HCT116 (cell line): ENCODE measurements at regions not wholly inside any gene's neighbourhood (a gene's known extent, or its start where the extent isn't known, plus 50 kb on each side); places are given as distances from the start of the nearest gene placed in this dataset.

Source experiments
- ATAC-seq: fragments of 200-7000 bp; cut with Tn5 transposase; 2 replicates; pipeline ENCODE4 v1.9.1; 2020; ENCODE audit warnings: mild to moderate bottlenecking, moderate library complexity
- BruUV-seq: library from RNA; stranded (reverse); fragments of 400-500 nt; replicated peaks from 2 replicates; lab custom pipeline; 2021; lab: Mats Ljungman, UMichigan
- CTCF ChIA-PET: fragments of 300-600 bp; sonication (Branson Sonifier 250); formaldehyde crosslinking; loops from one replicate; lab custom pipeline; 2021; ENCODE audit warnings: antibody characterized with exemption; lab: Charles Lee
- POLR2A ChIA-PET: fragments of 300-600, 350-600 bp; sonication (Branson Sonifier 250); formaldehyde crosslinking; loops from one replicate; lab custom pipeline; 2021; ENCODE audit warnings: antibody characterized with exemption; lab: Charles Lee
- RAD21 ChIA-PET, 2 experiments: fragments of 300-600 bp; sonication (Branson Sonifier 250); formaldehyde crosslinking; loops; one replicate each; lab custom pipeline; 2023; ENCODE audit warnings: low total read pairs in 2 of 2; ENCODE audit not compliant: uncharacterized antibody in 2 of 2, unreplicated experiment in 2 of 2, low non-redundant PET in 1 of 2; lab: Charles Lee
- DNase-seq: peaks from one replicate; pipeline ENCODE4 v3.0.0-alpha.2; 2010; ENCODE audit warnings: low read depth, low spot score
- H2AFZ ChIP-seq: fragments of 200-600 bp; shearing (Covaris generic), sonication (generic); 2 replicates; pipeline ENCODE4 v1.6.1; 2017; ENCODE audit warnings: low read depth, mixed run types, mixed read lengths, antibody characterized with exemption, low read length; ENCODE audit not compliant: poor library complexity, severe bottlenecking
- H3K27ac ChIP-seq: 2 replicates; pipeline ENCODE4 v1.5.1; 2012; ENCODE audit warnings: low read depth, low read length
- H3K27me3 ChIP-seq: fragments of 200-600 bp; sonication (generic); 2 replicates; pipeline ENCODE4 v1.6.1; 2016; ENCODE audit warnings: mixed run types, low read length, mixed read lengths; ENCODE audit not compliant: insufficient read depth
- H3K36me3 ChIP-seq, 2 experiments: fragments of 200-500 bp in 1 of 2; fragments of 200-600 bp in 1 of 2; sonication (Bioruptor generic) in 1 of 2; sonication (generic) in 1 of 2; 2 replicates each; pipeline versions ENCODE4 v1.5.1 to v1.6.1; 2014 to 2016; ENCODE audit warnings: low read length in 2 of 2, inconsistent platforms in 1 of 2, mixed read lengths in 1 of 2, mixed run types in 1 of 2; ENCODE audit not compliant: insufficient read depth in 2 of 2, control insufficient read depth in 1 of 2
- H3K4me1 ChIP-seq, 2 experiments: fragments of 200-600 bp in 1 of 2; sonication (generic) in 1 of 2; 2 replicates each; pipeline versions ENCODE4 v1.5.1 to v1.6.1; 2012 to 2017; ENCODE audit warnings: low read length in 2 of 2, inconsistent platforms in 1 of 2, mild to moderate bottlenecking in 1 of 2, mixed read lengths in 1 of 2, mixed run types in 1 of 2, moderate library complexity in 1 of 2; ENCODE audit not compliant: insufficient read depth in 2 of 2, control insufficient read depth in 1 of 2
- H3K4me2 ChIP-seq: fragments of 200-600 bp; sonication (generic); 2 replicates; pipeline ENCODE4 v1.6.1; 2017; ENCODE audit warnings: mixed run types, low read length, mixed read lengths
- H3K4me3 ChIP-seq, 2 experiments: fragments of 200-600 bp in 1 of 2; sonication (generic) in 1 of 2; replicated peaks in 1 of 2; 2 replicates each; pipeline ENCODE4 v1.5.1; 2011 to 2016; ENCODE audit warnings: low read length in 2 of 2, control low read depth in 1 of 2, low read depth in 1 of 2, mild to moderate bottlenecking in 1 of 2, mixed read lengths in 1 of 2, mixed run types in 1 of 2
- H3K79me2 ChIP-seq: fragments of 200-600 bp; sonication (generic); 2 replicates; pipeline ENCODE4 v1.6.1; 2017; ENCODE audit warnings: mild to moderate bottlenecking, mixed run types, low read length, moderate library complexity, mixed read lengths; ENCODE audit not compliant: insufficient read depth
- H3K9ac ChIP-seq: fragments of 200-600 bp; sonication (generic); 2 replicates; pipeline ENCODE4 v1.6.1; 2016; ENCODE audit warnings: low read length, mixed read lengths
- H3K9me2 ChIP-seq: fragments of 200-600 bp; sonication (generic), shearing (Covaris generic); 2 replicates; pipeline ENCODE4 v1.6.1; 2017; ENCODE audit warnings: mixed run types, mild to moderate bottlenecking, moderate library complexity; ENCODE audit not compliant: insufficient read depth
- H3K9me3 ChIP-seq, 2 experiments: fragments of 200-500 bp in 1 of 2; fragments of 200-600 bp in 1 of 2; sonication (Bioruptor generic) in 1 of 2; sonication (generic) in 1 of 2; 2 replicates each; pipeline ENCODE4 v1.6.1; 2014 to 2017; ENCODE audit warnings: low read length in 2 of 2, mixed read lengths in 2 of 2, inconsistent platforms in 1 of 2, low read depth in 1 of 2, mild to moderate bottlenecking in 1 of 2, mixed run types in 1 of 2, moderate library complexity in 1 of 2; ENCODE audit not compliant: control insufficient read depth in 1 of 2, insufficient read depth in 1 of 2
- H4K20me1 ChIP-seq: fragments of 200-600 bp; sonication (generic), shearing (Covaris generic); 2 replicates; pipeline ENCODE4 v1.6.1; 2017; ENCODE audit warnings: mixed run types, mild to moderate bottlenecking, moderate library complexity; ENCODE audit not compliant: insufficient read depth
- CBX3 ChIP-seq: IDR thresholded peaks from 2 replicates; pipeline ENCODE4 v1.6.1; 2012; ENCODE audit warnings: low read depth
- CEBPB ChIP-seq: IDR thresholded peaks from 2 replicates; pipeline ENCODE4 v1.6.1; 2012; ENCODE audit warnings: low read depth
- EGR1 ChIP-seq: IDR thresholded peaks from 2 replicates; pipeline ENCODE4 v1.6.1; 2012; ENCODE audit warnings: low read depth
- ELF1 ChIP-seq: IDR thresholded peaks from 2 replicates; pipeline ENCODE4 v1.6.1; 2012; ENCODE audit warnings: low read depth, borderline replicate concordance
- EZH2 ChIP-seq: fragments of 200-600 bp; sonication (generic); IDR thresholded peaks from 2 replicates; pipeline ENCODE4 v1.6.1; 2017; ENCODE audit warnings: antibody characterized with exemption, mixed run types
- EZH2phosphoT487 ChIP-seq: fragments of 200-600 bp; IDR thresholded peaks from 2 replicates; pipeline ENCODE4 v1.6.1; 2018; ENCODE audit warnings: antibody characterized with exemption, borderline replicate concordance
- FOSL1 ChIP-seq: IDR thresholded peaks from 2 replicates; pipeline ENCODE4 v1.6.1; 2012; ENCODE audit warnings: low read depth
- JUND ChIP-seq: IDR thresholded peaks from 2 replicates; pipeline ENCODE4 v1.6.1; 2012
- POLR2A ChIP-seq: IDR thresholded peaks from 2 replicates; pipeline ENCODE4 v1.7.0; 2011; ENCODE audit warnings: borderline replicate concordance; ENCODE audit not compliant: insufficient read depth, insufficient read length; ENCODE audit errors: extremely low read depth
- POLR2AphosphoS5 ChIP-seq: IDR thresholded peaks from 2 replicates; pipeline ENCODE4 v1.6.1; 2011; ENCODE audit warnings: mild to moderate bottlenecking, low read depth, low read length, moderate library complexity
- SIN3A ChIP-seq: IDR thresholded peaks from 2 replicates; pipeline ENCODE4 v1.6.1; 2012; ENCODE audit warnings: low read depth
- SRF ChIP-seq: IDR thresholded peaks from 2 replicates; pipeline ENCODE4 v1.6.1; 2012; ENCODE audit warnings: low read depth
- TCF7L2 ChIP-seq: IDR thresholded peaks from 2 replicates; pipeline ENCODE4 v1.7.0; 2011; ENCODE audit warnings: borderline replicate concordance, inconsistent platforms; ENCODE audit not compliant: insufficient read depth, insufficient read length; ENCODE audit errors: extremely low read depth
- YY1 ChIP-seq: IDR thresholded peaks from 2 replicates; pipeline ENCODE4 v1.6.1; 2011; ENCODE audit warnings: low read length, low read depth, moderate library complexity, mild to moderate bottlenecking; ENCODE audit not compliant: insufficient replicate concordance; ENCODE audit errors: extremely low read depth
- ZFX ChIP-seq: fragments of 450-650 bp; IDR thresholded peaks from 2 replicates; pipeline ENCODE4 v1.6.1; 2017
- intact Hi-C: fragments of 100-400 bp; cut with micrococcal nuclease; formaldehyde crosslinking; loops from 2 replicates; pipeline ENCODE4 v1.10.0; 2022
- TF ChIP-seq, protein P1 (sequence below): IDR thresholded peaks from 2 replicates; pipeline ENCODE4 v1.6.1; 2012
- TF ChIP-seq, protein P2 (sequence below): IDR thresholded peaks from 2 replicates; pipeline ENCODE4 v1.6.1; 2012; ENCODE audit warnings: low read depth
- TF ChIP-seq, protein P3 (sequence below): IDR thresholded peaks from 2 replicates; pipeline ENCODE4 v1.6.1; 2012

DNA sequence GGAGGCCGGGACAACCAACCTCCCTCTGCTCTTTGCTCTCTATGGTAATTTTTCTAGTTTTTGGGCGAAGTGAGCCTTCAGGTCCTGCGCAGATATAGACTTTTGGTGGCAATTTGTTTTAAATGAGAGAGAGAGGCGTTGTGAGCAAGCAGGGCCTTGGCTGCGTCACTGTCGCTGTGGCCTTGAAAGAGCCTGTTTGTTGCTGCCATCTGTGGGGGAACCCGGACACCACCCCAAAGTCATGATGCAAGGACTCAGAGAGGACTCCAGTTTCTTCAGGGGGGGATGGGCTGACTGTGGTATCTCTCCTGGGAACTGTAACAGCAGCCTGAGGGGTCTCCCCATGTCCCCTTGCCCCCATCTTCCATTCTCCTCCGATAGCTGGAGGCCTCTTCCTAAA, 462.7 kb upstream of the SULF2 start:
- no peak overlapping the region for H3K27ac ChIP-seq
- no peak overlapping the region for H3K4me3 ChIP-seq
- ChIA-PET RAD21 (no interaction called here), CTCF (no interaction called here), POLR2A (no interaction called here)
- no peak overlapping the region for H3K9ac ChIP-seq
- ATAC-seq = no peak
- BruUV-seq = no TSS peak
- peaks cover 16% of the 10 kb centered on the region; the same call in 1 of the 2 replicates for H3K27me3 ChIP-seq
- DNase-seq = no peak
- no peaks in the 10 kb centered on the region for H3K4me1 ChIP-seq
- no peaks in the 10 kb centered on the region for H3K36me3 ChIP-seq
- no peak overlapping the region for H3K4me2 ChIP-seq
- H3K79me2 ChIP-seq = no peaks in the 10 kb centered on the region
- H4K20me1 ChIP-seq = no peaks in the 10 kb centered on the region
- no peaks in the 10 kb centered on the region for H3K9me2 ChIP-seq
- TF ChIP-seq SIN3A (no peak), POLR2AphosphoS5 (no peak), YY1 (no peak), EZH2 (no peak), FOSL1 (no peak), JUND (no peak), TCF7L2 (no peak), SRF (no peak), CEBPB (no peak), ZFX (no peak)
- TF ChIP-seq, protein P1, sequence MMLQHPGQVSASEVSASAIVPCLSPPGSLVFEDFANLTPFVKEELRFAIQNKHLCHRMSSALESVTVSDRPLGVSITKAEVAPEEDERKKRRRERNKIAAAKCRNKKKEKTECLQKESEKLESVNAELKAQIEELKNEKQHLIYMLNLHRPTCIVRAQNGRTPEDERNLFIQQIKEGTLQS = no peak
- H2AFZ ChIP-seq = no peak overlapping the region
- H3K9me3 ChIP-seq = no peaks in the 10 kb centered on the region
- intact Hi-C loops = no loop called here

DNA sequence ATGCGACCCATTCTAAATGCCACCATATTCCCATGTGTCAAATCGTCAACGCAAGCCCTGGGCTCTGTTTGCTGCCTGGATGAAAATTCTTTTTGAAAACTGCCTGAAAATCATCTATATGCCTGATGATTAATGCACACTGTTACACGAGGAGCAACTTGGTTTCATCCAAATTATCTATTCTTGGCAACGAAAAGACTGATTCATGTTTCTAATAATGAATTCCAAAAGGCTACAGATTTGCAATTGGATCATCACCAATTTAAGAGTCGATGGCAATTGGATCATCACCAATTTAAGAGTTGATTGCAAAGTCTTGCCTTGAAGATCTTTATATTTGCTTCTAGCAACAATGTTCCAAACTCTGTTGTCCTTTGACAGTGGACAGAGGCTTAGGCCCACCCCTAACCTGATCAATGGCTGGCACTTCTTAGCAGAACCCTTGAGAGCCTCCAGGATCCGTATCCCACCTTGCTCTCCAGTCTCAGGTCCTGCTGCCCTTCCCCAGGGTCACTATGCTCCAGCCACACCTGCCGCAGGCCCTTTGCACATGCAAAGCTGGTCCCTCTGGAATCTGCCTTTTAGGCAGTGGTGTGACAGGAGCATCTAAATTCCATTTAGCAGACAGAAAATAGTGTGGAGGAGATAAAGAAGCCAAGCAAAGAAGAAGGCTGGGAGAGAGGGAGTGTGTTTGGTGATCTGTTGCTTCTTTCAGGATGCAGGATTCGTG, 460.9 kb upstream of the SULF2 start:
- CTCF ChIA-PET = no interaction called here
- H3K4me1 ChIP-seq = no peaks in the 10 kb centered on the region
- intact Hi-C loops = no loop called here
- no peak overlapping the region for H3K4me3 ChIP-seq
- no peaks in the 10 kb centered on the region for H4K20me1 ChIP-seq
- no peaks in the 10 kb centered on the region for H3K9me2 ChIP-seq
- H2AFZ ChIP-seq = no peak overlapping the region
- RAD21 ChIA-PET = interaction anchor here in 1 of 2 experiments (0.6 kb wide), 1 partner anchor 209 kb away, joined by 3 read pairs; no protein-coding TSS in a partner anchor
- no peak for DNase-seq
- POLR2A ChIA-PET = no interaction called here
- no peak for ATAC-seq
- no peak overlapping the region for H3K4me2 ChIP-seq
- H3K9ac ChIP-seq = no peak overlapping the region
- H3K79me2 ChIP-seq = no peaks in the 10 kb centered on the region
- no peaks in the 10 kb centered on the region for H3K9me3 ChIP-seq
- BruUV-seq = no TSS peak
- H3K27ac ChIP-seq = no peak overlapping the region
- H3K27me3 ChIP-seq = peaks cover 24% of the 10 kb centered on the region; the same call in 1 of the 2 replicates
- H3K36me3 ChIP-seq = no peaks in the 10 kb centered on the region
- TF ChIP-seq CEBPB (no peak), ELF1 (no peak), CBX3 (no peak), EZH2 (no peak), POLR2A (no peak), SRF (no peak), JUND (no peak), EZH2phosphoT487 (no peak), TCF7L2 (no peak), EGR1 (no peak), POLR2AphosphoS5 (no peak)
- TF ChIP-seq, protein P2, sequence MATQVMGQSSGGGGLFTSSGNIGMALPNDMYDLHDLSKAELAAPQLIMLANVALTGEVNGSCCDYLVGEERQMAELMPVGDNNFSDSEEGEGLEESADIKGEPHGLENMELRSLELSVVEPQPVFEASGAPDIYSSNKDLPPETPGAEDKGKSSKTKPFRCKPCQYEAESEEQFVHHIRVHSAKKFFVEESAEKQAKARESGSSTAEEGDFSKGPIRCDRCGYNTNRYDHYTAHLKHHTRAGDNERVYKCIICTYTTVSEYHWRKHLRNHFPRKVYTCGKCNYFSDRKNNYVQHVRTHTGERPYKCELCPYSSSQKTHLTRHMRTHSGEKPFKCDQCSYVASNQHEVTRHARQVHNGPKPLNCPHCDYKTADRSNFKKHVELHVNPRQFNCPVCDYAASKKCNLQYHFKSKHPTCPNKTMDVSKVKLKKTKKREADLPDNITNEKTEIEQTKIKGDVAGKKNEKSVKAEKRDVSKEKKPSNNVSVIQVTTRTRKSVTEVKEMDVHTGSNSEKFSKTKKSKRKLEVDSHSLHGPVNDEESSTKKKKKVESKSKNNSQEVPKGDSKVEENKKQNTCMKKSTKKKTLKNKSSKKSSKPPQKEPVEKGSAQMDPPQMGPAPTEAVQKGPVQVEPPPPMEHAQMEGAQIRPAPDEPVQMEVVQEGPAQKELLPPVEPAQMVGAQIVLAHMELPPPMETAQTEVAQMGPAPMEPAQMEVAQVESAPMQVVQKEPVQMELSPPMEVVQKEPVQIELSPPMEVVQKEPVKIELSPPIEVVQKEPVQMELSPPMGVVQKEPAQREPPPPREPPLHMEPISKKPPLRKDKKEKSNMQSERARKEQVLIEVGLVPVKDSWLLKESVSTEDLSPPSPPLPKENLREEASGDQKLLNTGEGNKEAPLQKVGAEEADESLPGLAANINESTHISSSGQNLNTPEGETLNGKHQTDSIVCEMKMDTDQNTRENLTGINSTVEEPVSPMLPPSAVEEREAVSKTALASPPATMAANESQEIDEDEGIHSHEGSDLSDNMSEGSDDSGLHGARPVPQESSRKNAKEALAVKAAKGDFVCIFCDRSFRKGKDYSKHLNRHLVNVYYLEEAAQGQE = no peak
- TF ChIP-seq, protein P3, sequence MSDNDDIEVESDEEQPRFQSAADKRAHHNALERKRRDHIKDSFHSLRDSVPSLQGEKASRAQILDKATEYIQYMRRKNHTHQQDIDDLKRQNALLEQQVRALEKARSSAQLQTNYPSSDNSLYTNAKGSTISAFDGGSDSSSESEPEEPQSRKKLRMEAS = no peak
